H9 (cell line): ENCODE measurements at regions not wholly inside any gene's neighbourhood (a gene's known extent, or its start where the extent isn't known, plus 50 kb on each side); places are given as distances from the start of the nearest gene placed in this dataset.

Experiments
- DNase-seq: peaks from one replicate; pipeline ENCODE4 v3.0.0-alpha.2; 2017
- H2AFZ ChIP-seq: one replicate; pipeline ENCODE4 v1.6.1; 2013; ENCODE audit warnings: mild to moderate bottlenecking, low read length, control low read depth, moderate library complexity
- H2AK5ac ChIP-seq: 2 replicates; pipeline ENCODE4 v1.6.1; 2013; ENCODE audit warnings: low read length, control low read depth, mixed read lengths; ENCODE audit not compliant: insufficient read length
- H2BK120ac ChIP-seq: one replicate; pipeline ENCODE4 v1.6.1; 2013; ENCODE audit warnings: low read depth, mild to moderate bottlenecking, low read length, control low read depth, inconsistent platforms; ENCODE audit not compliant: poor library complexity, severe bottlenecking
- H2BK12ac ChIP-seq: 2 replicates; pipeline ENCODE4 v1.6.1; 2013; ENCODE audit warnings: low read length, control low read depth, mixed read lengths, low read depth; ENCODE audit not compliant: insufficient read length
- H2BK15ac ChIP-seq: 2 replicates; pipeline ENCODE4 v1.6.1; 2013; ENCODE audit warnings: low read depth, low read length, control low read depth
- H2BK20ac ChIP-seq: one replicate; pipeline ENCODE4 v1.6.1; 2013; ENCODE audit warnings: low read depth, mild to moderate bottlenecking, low read length, control low read depth, inconsistent platforms; ENCODE audit not compliant: poor library complexity, severe bottlenecking
- H2BK5ac ChIP-seq: 2 replicates; pipeline ENCODE4 v1.6.1; 2013; ENCODE audit warnings: low read length, control low read depth, mixed read lengths; ENCODE audit not compliant: insufficient read length
- H3K14ac ChIP-seq: 2 replicates; pipeline ENCODE4 v1.6.1; 2013; ENCODE audit warnings: low read length, control low read depth; ENCODE audit not compliant: insufficient read depth
- H3K18ac ChIP-seq: 2 replicates; pipeline ENCODE4 v1.6.1; 2013; ENCODE audit warnings: low read depth, mild to moderate bottlenecking, mixed read lengths, low read length, control low read depth; ENCODE audit not compliant: insufficient read length
- H3K23ac ChIP-seq: 2 replicates; pipeline ENCODE4 v1.6.1; 2013; ENCODE audit warnings: low read length, control low read depth, mixed read lengths, low read depth; ENCODE audit not compliant: insufficient read length
- H3K23me2 ChIP-seq: 2 replicates; pipeline ENCODE4 v1.6.1; 2013; ENCODE audit warnings: low read depth, mild to moderate bottlenecking, mixed read lengths, low read length, control low read depth; ENCODE audit not compliant: insufficient read length, poor library complexity, severe bottlenecking
- H3K27ac ChIP-seq: 2 replicates; pipeline ENCODE4 v1.5.1; 2013; ENCODE audit warnings: low read length, control low read depth, mixed read lengths, low read depth; ENCODE audit not compliant: insufficient read length
- H3K27me3 ChIP-seq: 2 replicates; pipeline ENCODE4 v1.6.1; 2013; ENCODE audit warnings: low read length, control low read depth, inconsistent platforms; ENCODE audit not compliant: insufficient read depth
- H3K4ac ChIP-seq: 2 replicates; pipeline ENCODE4 v1.6.1; 2013; ENCODE audit warnings: low read depth, mild to moderate bottlenecking, control low read depth, inconsistent platforms, low read length, moderate library complexity
- H3K4me1 ChIP-seq: 2 replicates; pipeline ENCODE4 v1.6.1; 2013; ENCODE audit warnings: low read length, control low read depth, inconsistent platforms; ENCODE audit not compliant: insufficient read depth
- H3K4me2 ChIP-seq: 2 replicates; pipeline ENCODE4 v1.6.1; 2013; ENCODE audit warnings: low read length, control low read depth, mixed read lengths; ENCODE audit not compliant: insufficient read length, insufficient read depth
- H3K56ac ChIP-seq: 2 replicates; pipeline ENCODE4 v1.6.1; 2013; ENCODE audit warnings: low read depth, mild to moderate bottlenecking, mixed read lengths, low read length, control low read depth; ENCODE audit not compliant: insufficient read length
- H3K79me1 ChIP-seq: 2 replicates; pipeline ENCODE4 v1.6.1; 2013; ENCODE audit warnings: low read depth, mild to moderate bottlenecking, moderate library complexity, low read length, control low read depth, inconsistent platforms; ENCODE audit not compliant: insufficient read depth, poor library complexity, severe bottlenecking
- H3K79me2 ChIP-seq: 2 replicates; pipeline ENCODE4 v1.6.1; 2013; ENCODE audit warnings: low read length, control low read depth, inconsistent platforms; ENCODE audit not compliant: insufficient read depth
- H3K9ac ChIP-seq: 2 replicates; pipeline ENCODE4 v1.6.1; 2013; ENCODE audit warnings: low read length, control low read depth, mixed read lengths; ENCODE audit not compliant: insufficient read length; ENCODE audit errors: extremely low read depth
- H3K9me3 ChIP-seq: one replicate; pipeline ENCODE4 v1.6.1; 2013; ENCODE audit warnings: low read depth, low read length, inconsistent platforms; ENCODE audit not compliant: control insufficient read depth
- H3T11ph ChIP-seq: one replicate; pipeline ENCODE4 v1.6.1; 2013; ENCODE audit warnings: mild to moderate bottlenecking, low read length, control low read depth, inconsistent platforms
- H4K20me1 ChIP-seq: one replicate; pipeline ENCODE4 v1.6.1; 2013; ENCODE audit not compliant: control insufficient read depth, insufficient read length, insufficient read depth
- H4K5ac ChIP-seq: 2 replicates; pipeline ENCODE4 v1.6.1; 2013; ENCODE audit warnings: low read depth, mild to moderate bottlenecking, mixed read lengths, low read length, control low read depth; ENCODE audit not compliant: insufficient read length
- H4K8ac ChIP-seq: replicated peaks from 2 replicates; pipeline ENCODE4 v1.6.1; 2013; ENCODE audit warnings: low read length, control low read depth, mixed read lengths, low read depth; ENCODE audit not compliant: insufficient read length
- H4K91ac ChIP-seq: 2 replicates; pipeline ENCODE4 v1.6.1; 2013; ENCODE audit warnings: low read depth, mild to moderate bottlenecking, moderate library complexity, mixed read lengths, low read length, control low read depth; ENCODE audit not compliant: insufficient read length
- H3K27ac Mint-ChIP-seq, 3 experiments: 2 replicates in 2 of 3; 3 replicates in 1 of 3; pipeline ENCODE4 v1.8.0; 2020 to 2021; ENCODE audit warnings: mixed read lengths in 3 of 3, mild to moderate bottlenecking in 1 of 3, moderate library complexity in 1 of 3
- H3K27me3 Mint-ChIP-seq: 2 replicates; pipeline ENCODE4 v1.8.0; 2021; ENCODE audit warnings: low read depth, mild to moderate bottlenecking, moderate library complexity, mixed read lengths
- H3K36me3 Mint-ChIP-seq, 3 experiments: 2 replicates in 2 of 3; 3 replicates in 1 of 3; pipeline ENCODE4 v1.8.0; 2020 to 2021; ENCODE audit warnings: low read depth in 3 of 3, mixed read lengths in 3 of 3; ENCODE audit not compliant: insufficient read depth in 1 of 3
- H3K4me1 Mint-ChIP-seq, 2 experiments: 2 replicates each; pipeline ENCODE4 v1.8.0; 2020; ENCODE audit warnings: mixed read lengths in 2 of 2
- H3K4me3 Mint-ChIP-seq, 2 experiments: 2 replicates in 1 of 2; 3 replicates in 1 of 2; pipeline ENCODE4 v1.8.0; 2020 to 2021; ENCODE audit warnings: mild to moderate bottlenecking in 2 of 2, mixed read lengths in 2 of 2, moderate library complexity in 1 of 2
- H3K9me3 Mint-ChIP-seq, 2 experiments: 2 replicates in 1 of 2; 3 replicates in 1 of 2; pipeline ENCODE4 v1.8.0; 2020; ENCODE audit warnings: mild to moderate bottlenecking in 2 of 2, mixed read lengths in 2 of 2, moderate library complexity in 1 of 2
- WGBS: extraction: QIAGEN DNeasy Blood & Tissue Kit; methylation state at CpG from one replicate; pipeline ENCODE4 v1.1.7; 2013; ENCODE audit warnings: missing lambda C conversion rate, low lambda C conversion rate, mixed read lengths; ENCODE audit not compliant: insufficient read length; ENCODE audit errors: extremely low coverage; 5-methylcytosine and 5-hydroxymethylcytosine counted together
- TF ChIP-seq, protein P1 (sequence below): fragments of 200-600 bp; sonication (generic); conservative IDR thresholded peaks from 3 replicates; pipeline ENCODE4 v1.8.0; 2021; ENCODE audit warnings: antibody characterized with exemption, mild to moderate bottlenecking

GRCh38 chr4:178809921-178810320 is 1367.7 kb upstream of the AGA start:
- no peak overlapping the region for H3K27ac Mint-ChIP-seq
- H2BK20ac ChIP-seq, result no peak overlapping the region
- no peak overlapping the region for H3K4ac ChIP-seq
- H3K56ac ChIP-seq, result no peak overlapping the region
- H3K9ac ChIP-seq, result no peak overlapping the region
- H3K4me2 ChIP-seq, result no peak overlapping the region
- no peaks in the 10 kb centered on the region for H3K79me2 ChIP-seq
- no peak overlapping the region for H2BK120ac ChIP-seq
- H3K27me3 ChIP-seq, result no peaks in the 10 kb centered on the region
- WGBS, result no CpG with 5 or more reads among the region's 2 CpGs
- H3K9me3 Mint-ChIP-seq, result peaks cover 0 to 5% of the 10 kb centered on the region in 2 experiments; a peak in 1 of 5 replicates
- no peak for DNase-seq
- H2BK5ac ChIP-seq, result no peak overlapping the region
- H3K4me1 ChIP-seq, result no peaks in the 10 kb centered on the region
- TF ChIP-seq, protein P1, sequence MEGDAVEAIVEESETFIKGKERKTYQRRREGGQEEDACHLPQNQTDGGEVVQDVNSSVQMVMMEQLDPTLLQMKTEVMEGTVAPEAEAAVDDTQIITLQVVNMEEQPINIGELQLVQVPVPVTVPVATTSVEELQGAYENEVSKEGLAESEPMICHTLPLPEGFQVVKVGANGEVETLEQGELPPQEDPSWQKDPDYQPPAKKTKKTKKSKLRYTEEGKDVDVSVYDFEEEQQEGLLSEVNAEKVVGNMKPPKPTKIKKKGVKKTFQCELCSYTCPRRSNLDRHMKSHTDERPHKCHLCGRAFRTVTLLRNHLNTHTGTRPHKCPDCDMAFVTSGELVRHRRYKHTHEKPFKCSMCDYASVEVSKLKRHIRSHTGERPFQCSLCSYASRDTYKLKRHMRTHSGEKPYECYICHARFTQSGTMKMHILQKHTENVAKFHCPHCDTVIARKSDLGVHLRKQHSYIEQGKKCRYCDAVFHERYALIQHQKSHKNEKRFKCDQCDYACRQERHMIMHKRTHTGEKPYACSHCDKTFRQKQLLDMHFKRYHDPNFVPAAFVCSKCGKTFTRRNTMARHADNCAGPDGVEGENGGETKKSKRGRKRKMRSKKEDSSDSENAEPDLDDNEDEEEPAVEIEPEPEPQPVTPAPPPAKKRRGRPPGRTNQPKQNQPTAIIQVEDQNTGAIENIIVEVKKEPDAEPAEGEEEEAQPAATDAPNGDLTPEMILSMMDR, result no peak
- H3K4me3 Mint-ChIP-seq, result no peak overlapping the region
- H3K79me1 ChIP-seq, result no peaks in the 10 kb centered on the region
- H3K27ac ChIP-seq, result no peak overlapping the region
- H3K23me2 ChIP-seq, result no peaks in the 10 kb centered on the region
- no peaks in the 10 kb centered on the region for H3K27me3 Mint-ChIP-seq
- H3K9me3 ChIP-seq, result no peaks in the 10 kb centered on the region
- H4K20me1 ChIP-seq, result no peaks in the 10 kb centered on the region
- no peak overlapping the region for H4K8ac ChIP-seq
- H4K91ac ChIP-seq, result no peak overlapping the region
- no peak overlapping the region for H2AK5ac ChIP-seq
- no peak overlapping the region for H4K5ac ChIP-seq
- H3K18ac ChIP-seq, result no peak overlapping the region
- H2BK15ac ChIP-seq, result no peak overlapping the region
- no peak overlapping the region for H3T11ph ChIP-seq
- H2AFZ ChIP-seq, result no peak overlapping the region
- H3K14ac ChIP-seq, result no peak overlapping the region
- no peak overlapping the region for H3K23ac ChIP-seq
- no peaks in the 10 kb centered on the region for H3K36me3 Mint-ChIP-seq
- H2BK12ac ChIP-seq, result no peak overlapping the region
- peaks cover 0 to 5% of the 10 kb centered on the region in 2 experiments; a peak in 1 of 4 replicates for H3K4me1 Mint-ChIP-seq
